ENCODE measurements at regions not wholly inside any gene's neighbourhood (a gene's known extent, or its start where the extent isn't known, plus 50 kb on each side); places are given as distances from the start of the nearest gene placed in this dataset.

- Mint-ChIP-seq H3K36me3 (ENCODE audit: low read depth) (no peaks in the 10 kb centered on the region), H3K27me3 (ENCODE audit: insufficient read depth, low read depth, poor library complexity) (no peaks in the 10 kb centered on the region), H3K4me1 (no peaks in the 10 kb centered on the region), H3K4me3 (no peak overlapping the region), H3K27ac (no peak overlapping the region), H3K9me3 (no peaks in the 10 kb centered on the region)
- ATAC-seq (no peak), DNase-seq (ENCODE audit: low spot score) (no peak)
- Histone ChIP-seq H3K4me2 (no peak overlapping the region), H3K9me2 (ENCODE audit: insufficient read depth) (0 out of 2 replicates have a peak, but pooled peaks cover 3% of the 10 kb centered on the region), H3K4me3 (no peak overlapping the region), H3K79me2 (replicated peaks; ENCODE audit: insufficient read depth) (no peaks in the 10 kb centered on the region), H3K4me1 (ENCODE audit: insufficient read depth) (no peaks in the 10 kb centered on the region), H2AFZ (no peak overlapping the region), H4K20me1 (replicated peaks; ENCODE audit: insufficient read depth) (no peaks in the 10 kb centered on the region), H3K27me3 (ENCODE audit: insufficient read depth) (no peaks in the 10 kb centered on the region), H3K27ac (ENCODE audit: low read depth) (no peak overlapping the region), H3F3A (replicated peaks; ENCODE audit: low read depth) (no peaks in the 10 kb centered on the region), H3K36me3 (ENCODE audit: insufficient read depth) (no peaks in the 10 kb centered on the region)
- TF ChIP-seq CTCF (conservative IDR thresholded peaks at IDR 0.05; ENCODE audit: low read depth in 2 of 2) (no peak), POLR2AphosphoS5 (IDR thresholded peaks at IDR 0.05; ENCODE audit: low read depth) (no peak), ZNF462 (CRISPR knock-in tag; IDR thresholded peaks at IDR 0.05) (no peak), JUNB (IDR thresholded peaks at IDR 0.05; ENCODE audit: unreplicated experiment) (no peak), ZNF331 (CRISPR knock-in tag; IDR thresholded peaks at IDR 0.05; ENCODE audit: low read depth) (no peak), EZH2phosphoT487 (IDR thresholded peaks at IDR 0.05; ENCODE audit: unreplicated experiment) (no peak), EZH2 (IDR thresholded peaks at IDR 0.05; ENCODE audit: low read depth, unreplicated experiment) (no peak), STAT1 (IDR thresholded peaks at IDR 0.05; ENCODE audit: unreplicated experiment) (no peak)
Observed at GRCh38 chr2:138335036-138335435, 166.5 kb upstream of the SPOPL start.

Measured in GM23338 (cell line).